ENCODE measurements at regions not wholly inside any gene's neighbourhood (a gene's known extent, or its start where the extent isn't known, plus 50 kb on each side); places are given as distances from the start of the nearest gene placed in this dataset.

- TF ChIP-seq EZH2 (IDR thresholded peaks at IDR 0.05; ENCODE audit: borderline replicate concordance, insufficient read depth, low read depth, low read length, poor library complexity, severe bottlenecking) (no peak), CTCF (IDR thresholded peaks at IDR 0.05) (no peak)
Observed at GRCh38 chr7:26074919-26075318, 77.1 kb upstream of the NFE2L3 start.
